ENCODE measurements at regions not wholly inside any gene's neighbourhood (a gene's known extent, or its start where the extent isn't known, plus 50 kb on each side); places are given as distances from the start of the nearest gene placed in this dataset.

- TF ChIP-seq GATA2 (IDR thresholded peaks at IDR 0.05; ENCODE audit: low read depth, low read length) (no peak), GATA3 (IDR thresholded peaks at IDR 0.05; ENCODE audit: low read depth, low read length) (no peak)
Measured at GRCh38 chr6:166677941-166678340, 50.9 kb upstream of the RPS6KA2 start.
